ENCODE measurements at regions not wholly inside any gene's neighbourhood (a gene's known extent, or its start where the extent isn't known, plus 50 kb on each side); places are given as distances from the start of the nearest gene placed in this dataset.
A peak's percentile ranks its signal among the peaks of the same experiment; 100 is the strongest.
"Not testable (repeated sequence)": the region's sequence is repeated elsewhere in the genome, so short reads cannot be mapped to it uniquely, and the experiment has no call there.

DNA sequence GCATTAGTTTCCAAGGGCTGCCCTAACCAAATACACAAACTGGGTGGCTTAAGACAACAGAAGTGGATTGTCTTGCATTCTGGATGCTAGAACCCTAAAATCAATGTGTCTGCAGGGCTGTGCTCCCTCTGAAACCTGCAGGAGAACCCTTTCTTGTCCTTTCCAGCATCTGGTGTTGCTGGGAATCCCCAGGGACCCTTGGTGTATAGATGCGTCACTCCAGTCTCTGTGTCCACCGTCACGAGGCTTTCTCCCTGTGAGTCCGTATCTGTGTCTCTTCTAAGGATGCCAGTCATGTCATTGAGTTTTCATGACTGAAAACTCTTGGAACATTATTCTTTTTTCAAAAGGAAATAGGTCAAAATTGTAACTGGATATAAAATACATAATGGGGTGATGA, 142.9 kb downstream of the RNASET2 start:
- H3K4me3 Mint-ChIP-seq: no peak overlapping the region
- no peaks in the 10 kb centered on the region for H3K4me1 Mint-ChIP-seq
- no peak overlapping the region for H3K27ac Mint-ChIP-seq
- peaks cover 0 to 3% (median 0%) of the 10 kb centered on the region in 3 donors for H3K27me3 Mint-ChIP-seq (ENCODE audit: low read depth in 3 of 3)
- no peak for DNase-seq
- H3K36me3 Mint-ChIP-seq: no peaks in the 10 kb centered on the region
- H3K9me3 Mint-ChIP-seq: no peaks in the 10 kb centered on the region

DNA sequence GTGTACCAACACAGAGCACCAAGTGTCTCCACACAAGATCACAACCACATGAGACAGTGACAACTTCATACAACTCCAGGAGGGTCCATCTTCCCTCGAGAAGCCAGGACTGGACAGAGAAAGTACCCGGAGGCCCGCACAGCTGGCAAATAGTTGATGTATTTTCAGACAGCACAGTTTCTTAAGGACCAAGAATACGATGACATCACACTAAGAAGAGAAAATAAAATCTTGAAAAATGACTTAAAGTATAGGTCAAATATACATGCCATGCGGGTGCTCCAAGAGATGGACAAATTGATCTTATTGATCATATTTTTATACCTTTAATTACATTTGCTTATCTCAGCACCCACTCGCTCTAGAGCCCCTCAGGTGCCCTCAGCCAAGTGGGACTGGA, 145.5 kb downstream of the RNASET2 start:
- H3K36me3 Mint-ChIP-seq: peaks cover 7 to 13% (median 11%) of the 10 kb centered on the region in 3 donors
- DNase-seq: no peak
- no peak overlapping the region for H3K27ac Mint-ChIP-seq
- no peaks in the 10 kb centered on the region for H3K4me1 Mint-ChIP-seq
- peaks cover 3 to 5% (median 5%) of the 10 kb centered on the region in 3 donors for H3K27me3 Mint-ChIP-seq (ENCODE audit: low read depth in 3 of 3)
- H3K4me3 Mint-ChIP-seq: no peak overlapping the region
- peaks cover 10 to 25% (median 20%) of the 10 kb centered on the region in 6 donors for H3K9me3 Mint-ChIP-seq

DNA sequence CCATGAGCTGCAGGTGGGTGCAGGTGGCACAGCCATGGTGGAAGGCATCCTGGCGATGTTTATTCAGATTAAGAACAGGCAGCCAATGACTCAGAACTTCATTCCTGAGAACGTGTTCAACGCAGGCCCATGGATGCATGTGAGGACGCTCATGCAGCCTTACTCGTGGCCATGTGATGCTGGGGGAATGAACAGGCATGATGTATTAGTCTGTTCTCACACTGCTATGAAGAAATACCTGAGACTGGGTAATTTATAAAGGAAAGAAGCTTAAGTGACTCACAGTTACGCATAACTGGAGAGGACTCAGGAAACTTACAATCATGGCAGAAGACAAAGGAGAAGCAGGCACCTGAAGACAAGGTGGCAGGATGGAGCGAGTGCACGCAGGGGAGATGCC, 146.6 kb downstream of the RNASET2 start:
- no peak for DNase-seq
- Mint-ChIP-seq H3K27me3 (ENCODE audit: low read depth in 3 of 3) (peaks cover 5 to 8% (median 5%) of the 10 kb centered on the region in 3 donors), H3K27ac (no peak overlapping the region), H3K4me3 (no peak overlapping the region), H3K4me1 (no peaks in the 10 kb centered on the region), H3K9me3 (peaks cover 16 to 36% (median 30%) of the 10 kb centered on the region in 6 donors), H3K36me3 (peaks cover 10 to 17% (median 16%) of the 10 kb centered on the region in 3 donors)

DNA sequence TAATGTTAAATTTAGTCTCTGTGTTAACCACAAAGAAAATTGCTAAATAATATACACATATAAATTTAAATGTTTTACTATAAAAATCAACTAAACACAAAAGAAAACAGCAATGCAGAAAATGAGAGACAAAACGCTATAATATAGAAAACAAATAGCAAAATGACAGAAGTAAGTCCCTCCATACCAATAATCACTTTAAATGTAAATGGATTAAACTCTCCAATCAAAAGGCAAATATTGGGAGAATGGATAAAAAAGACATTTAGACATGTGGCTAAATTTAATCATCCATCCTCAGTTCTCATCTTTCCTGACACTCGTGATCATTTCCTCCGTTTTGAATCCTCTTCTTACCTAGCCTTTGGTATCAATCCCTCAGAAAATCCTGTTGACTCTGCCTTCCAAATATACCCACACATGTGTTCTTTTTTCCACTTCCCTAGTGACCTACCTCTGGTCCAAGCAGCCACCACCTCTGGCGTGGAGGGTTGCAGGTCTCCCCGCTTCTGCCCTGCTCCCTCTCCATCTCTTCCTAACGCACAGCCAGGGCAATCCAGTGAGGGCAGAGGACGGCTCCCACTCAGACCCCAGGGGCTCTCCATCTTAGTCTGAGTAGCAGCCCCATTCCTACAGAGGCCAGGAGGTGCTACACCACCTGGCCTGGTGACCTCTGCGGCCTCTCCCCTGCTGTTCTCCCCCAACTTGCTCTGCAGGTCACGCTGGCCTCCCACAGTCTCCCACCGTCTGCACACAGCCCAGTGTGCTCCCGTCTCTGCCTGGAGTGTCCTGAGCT, 149.2 kb downstream of the RNASET2 start:
- Mint-ChIP-seq H3K4me1 (no peaks in the 10 kb centered on the region), H3K27me3 (ENCODE audit: low read depth in 3 of 3) (peaks cover 2 to 8% (median 5%) of the 10 kb centered on the region in 3 donors), H3K27ac (no peak overlapping the region), H3K4me3 (peak overlapping the region in 1 of 5 donors; percentile 20), H3K9me3 (peaks cover 16 to 39% (median 30%) of the 10 kb centered on the region in 6 donors), H3K36me3 (peaks cover 10 to 17% (median 16%) of the 10 kb centered on the region in 3 donors)
- DNase-seq: no peak

GRCh38 chr6:166806217-166806838, 150.0 kb downstream of the RNASET2 start:
- no peak overlapping the region for H3K4me3 Mint-ChIP-seq
- peaks cover 16 to 39% (median 30%) of the 10 kb centered on the region in 6 donors for H3K9me3 Mint-ChIP-seq
- no peak for DNase-seq
- peaks cover 2 to 8% (median 5%) of the 10 kb centered on the region in 3 donors for H3K27me3 Mint-ChIP-seq (ENCODE audit: low read depth in 3 of 3)
- no peak overlapping the region for H3K27ac Mint-ChIP-seq
- H3K4me1 Mint-ChIP-seq: no peaks in the 10 kb centered on the region
- peaks cover 10 to 17% (median 16%) of the 10 kb centered on the region in 3 donors for H3K36me3 Mint-ChIP-seq

DNA sequence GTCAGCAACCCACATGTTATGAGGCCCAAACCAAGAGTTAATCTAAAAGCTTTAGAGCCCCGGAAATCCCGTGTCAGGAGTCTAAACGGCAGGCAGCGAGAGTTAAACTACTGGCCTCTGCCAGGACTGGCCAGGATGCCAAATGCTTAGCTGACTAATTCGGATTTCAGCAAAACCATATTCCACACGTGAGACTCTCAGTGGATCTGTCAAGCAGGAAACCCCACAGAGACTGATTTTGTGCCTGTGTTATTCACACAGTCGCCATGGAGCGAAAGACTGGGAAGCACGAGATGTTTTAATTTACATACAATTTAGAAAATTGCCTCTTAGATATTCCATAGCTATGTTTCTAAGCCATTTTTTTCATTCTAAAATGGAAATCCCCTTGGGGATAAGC, 152.9 kb downstream of the RNASET2 start:
- no peak overlapping the region for H3K4me3 Mint-ChIP-seq
- H3K27ac Mint-ChIP-seq: no peak overlapping the region
- no peaks in the 10 kb centered on the region for H3K4me1 Mint-ChIP-seq
- H3K36me3 Mint-ChIP-seq: peaks cover 10 to 17% (median 16%) of the 10 kb centered on the region in 3 donors
- H3K27me3 Mint-ChIP-seq (ENCODE audit: low read depth in 3 of 3): peaks cover 5 to 12% (median 10%) of the 10 kb centered on the region in 3 donors
- DNase-seq: no peak
- H3K9me3 Mint-ChIP-seq: peaks cover 16 to 39% (median 30%) of the 10 kb centered on the region in 6 donors

- peaks cover 3 to 14% (median 10%) of the 10 kb centered on the region in 3 donors for H3K27me3 Mint-ChIP-seq (ENCODE audit: low read depth in 3 of 3)
- DNase-seq: no peak
- no peak overlapping the region for H3K4me3 Mint-ChIP-seq
- H3K27ac Mint-ChIP-seq: no peak overlapping the region
- no peaks in the 10 kb centered on the region for H3K4me1 Mint-ChIP-seq
- H3K9me3 Mint-ChIP-seq: peaks cover 13 to 28% (median 23%) of the 10 kb centered on the region in 6 donors
- H3K36me3 Mint-ChIP-seq: peaks cover 6 to 16% (median 13%) of the 10 kb centered on the region in 3 donors
Observed at GRCh38 chr6:166802401-166802800, 153.9 kb downstream of the RNASET2 start.

- Mint-ChIP-seq H3K27me3 (ENCODE audit: low read depth in 3 of 3) (peaks cover 0 to 13% (median 2%) of the 10 kb centered on the region in 3 donors), H3K4me1 (no peaks in the 10 kb centered on the region), H3K4me3 (no peak overlapping the region), H3K27ac (no peak overlapping the region), H3K9me3 (peaks cover under 1 to 6% (median 4%) of the 10 kb centered on the region in 6 donors), H3K36me3 (no peaks in the 10 kb centered on the region)
- no peak for DNase-seq
Observed at GRCh38 chr6:166800137-166800536, 156.2 kb downstream of the RNASET2 start.

GRCh38 chr6:166798652-166799051, 157.7 kb downstream of the RNASET2 start:
- Mint-ChIP-seq H3K4me1 (no peaks in the 10 kb centered on the region), H3K27ac (no peak overlapping the region), H3K9me3 (no peaks in the 10 kb centered on the region), H3K27me3 (ENCODE audit: low read depth in 3 of 3) (peaks cover 0 to 13% (median 2%) of the 10 kb centered on the region in 3 donors), H3K36me3 (no peaks in the 10 kb centered on the region), H3K4me3 (no peak overlapping the region)
- DNase-seq: no peak

DNA sequence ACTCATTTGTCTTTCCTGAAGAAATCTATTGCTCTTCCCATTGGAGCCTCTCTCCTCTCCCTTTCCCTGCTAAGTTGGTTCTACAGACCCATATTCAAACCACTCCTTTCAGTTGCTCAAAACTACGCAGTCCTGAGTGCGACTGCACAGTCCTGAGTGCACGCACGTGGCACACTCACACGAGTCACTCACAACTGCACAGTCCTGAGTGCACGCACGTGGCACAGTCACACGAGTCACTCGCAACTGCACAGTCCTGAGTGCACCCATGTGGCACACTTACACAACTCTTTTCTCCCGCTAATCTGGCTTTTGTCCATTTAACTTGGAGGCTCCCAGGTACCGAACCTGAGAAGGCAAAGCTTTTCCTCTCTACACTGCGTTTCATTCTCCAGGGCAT, 159.7 kb downstream of the RNASET2 start:
- Mint-ChIP-seq H3K36me3 (no peaks in the 10 kb centered on the region), H3K4me1 (no peaks in the 10 kb centered on the region), H3K27ac (no peak overlapping the region), H3K27me3 (ENCODE audit: low read depth in 3 of 3) (peaks cover 0 to 13% (median 5%) of the 10 kb centered on the region in 3 donors), H3K4me3 (no peak overlapping the region), H3K9me3 (no peaks in the 10 kb centered on the region)
- DNase-seq: no peak

- H3K36me3 Mint-ChIP-seq: no peaks in the 10 kb centered on the region
Observed at GRCh38 chr6:166795879-166796278, 160.5 kb downstream of the RNASET2 start.

DNA sequence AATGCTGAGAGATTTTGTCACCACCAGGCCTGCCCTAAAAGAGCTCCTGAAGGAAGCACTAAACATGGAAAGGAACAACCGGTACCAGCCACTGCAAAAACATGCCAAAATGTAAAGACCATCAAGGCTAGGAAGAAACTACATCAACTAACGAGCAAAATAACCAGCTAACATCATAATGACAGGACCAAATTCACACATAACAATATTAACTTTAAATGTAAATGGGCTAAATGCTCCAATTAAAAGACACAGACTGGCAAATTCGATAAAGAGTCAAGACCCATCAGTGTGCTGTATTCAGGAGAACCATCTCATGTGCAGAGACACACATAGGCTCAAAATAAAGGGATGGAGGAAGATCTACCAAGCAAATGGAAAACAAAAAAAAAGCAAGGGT, 163.8 kb upstream of the RPS6KA2 start:
- not testable (repeated sequence) for H3K4me3 Mint-ChIP-seq; DNase-seq; H3K9me3 Mint-ChIP-seq; H3K36me3 Mint-ChIP-seq; H3K27me3 Mint-ChIP-seq (ENCODE audit: low read depth in 3 of 3); H3K27ac Mint-ChIP-seq; H3K4me1 Mint-ChIP-seq

More at GRCh38 chr6:166795879-166796278, 160.5 kb downstream of the RNASET2 start:
- H3K4me3 Mint-ChIP-seq: no peak overlapping the region
- no peaks in the 10 kb centered on the region for H3K9me3 Mint-ChIP-seq
- DNase-seq: no peak
- no peak overlapping the region for H3K27ac Mint-ChIP-seq
- H3K27me3 Mint-ChIP-seq (ENCODE audit: low read depth in 3 of 3): peaks cover 0 to 13% (median 5%) of the 10 kb centered on the region in 3 donors
- H3K4me1 Mint-ChIP-seq: no peaks in the 10 kb centered on the region

- not testable (repeated sequence) for H3K9me3 Mint-ChIP-seq; H3K27me3 Mint-ChIP-seq (ENCODE audit: low read depth in 3 of 3); H3K36me3 Mint-ChIP-seq; H3K4me3 Mint-ChIP-seq; H3K27ac Mint-ChIP-seq; H3K4me1 Mint-ChIP-seq; DNase-seq
Observed at GRCh38 chr6:166788846-166789529, 161.9 kb upstream of the RPS6KA2 start.
